ENCODE measurements at regions not wholly inside any gene's neighbourhood (a gene's known extent, or its start where the extent isn't known, plus 50 kb on each side); places are given as distances from the start of the nearest gene placed in this dataset.
"Not testable (repeated sequence)": the region's sequence is repeated elsewhere in the genome, so short reads cannot be mapped to it uniquely, and the experiment has no call there.

DNA sequence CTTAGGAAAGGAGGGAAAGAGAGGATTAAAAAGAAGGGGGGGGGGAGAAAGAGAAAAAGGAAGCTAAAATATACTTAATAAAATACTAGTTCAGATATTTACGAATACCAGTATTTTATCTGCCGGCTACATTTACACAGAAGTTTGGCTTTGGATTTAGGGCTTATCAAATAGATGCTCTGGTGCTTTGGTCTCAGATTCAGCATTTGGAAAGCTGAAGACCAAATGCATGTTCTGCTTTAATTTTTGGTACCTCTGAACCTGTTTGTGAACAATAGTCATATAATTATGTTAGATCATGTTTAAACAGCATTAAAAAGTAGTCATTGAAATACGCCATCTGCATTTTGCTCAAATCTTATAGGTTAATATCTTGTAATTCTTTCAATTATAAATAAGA is 786.0 kb upstream of the CITED2 start:
- no peak for ATAC-seq (ENCODE audit: low FRiP score)
- DNase-seq (ENCODE audit: low spot score), result no peak

DNA sequence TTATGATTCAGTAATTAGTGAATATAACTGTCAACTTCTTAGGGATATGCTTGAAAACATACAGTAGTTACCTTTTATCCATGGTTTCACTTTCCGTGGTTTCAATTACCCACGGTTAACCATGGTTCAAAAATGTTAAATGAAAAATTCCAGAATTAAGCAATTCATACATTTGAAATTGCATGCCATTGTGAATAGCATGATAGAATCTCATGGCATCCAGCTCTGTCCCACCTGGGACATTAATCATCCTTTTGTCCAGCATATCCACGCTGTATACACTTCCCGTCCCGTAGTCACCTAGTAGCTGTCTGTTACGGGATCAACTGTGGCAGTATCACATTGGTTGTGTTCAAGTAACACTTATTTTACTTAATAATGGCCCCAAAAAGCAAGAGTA is 781.7 kb upstream of the CITED2 start:
- TF ChIP-seq, protein P1, sequence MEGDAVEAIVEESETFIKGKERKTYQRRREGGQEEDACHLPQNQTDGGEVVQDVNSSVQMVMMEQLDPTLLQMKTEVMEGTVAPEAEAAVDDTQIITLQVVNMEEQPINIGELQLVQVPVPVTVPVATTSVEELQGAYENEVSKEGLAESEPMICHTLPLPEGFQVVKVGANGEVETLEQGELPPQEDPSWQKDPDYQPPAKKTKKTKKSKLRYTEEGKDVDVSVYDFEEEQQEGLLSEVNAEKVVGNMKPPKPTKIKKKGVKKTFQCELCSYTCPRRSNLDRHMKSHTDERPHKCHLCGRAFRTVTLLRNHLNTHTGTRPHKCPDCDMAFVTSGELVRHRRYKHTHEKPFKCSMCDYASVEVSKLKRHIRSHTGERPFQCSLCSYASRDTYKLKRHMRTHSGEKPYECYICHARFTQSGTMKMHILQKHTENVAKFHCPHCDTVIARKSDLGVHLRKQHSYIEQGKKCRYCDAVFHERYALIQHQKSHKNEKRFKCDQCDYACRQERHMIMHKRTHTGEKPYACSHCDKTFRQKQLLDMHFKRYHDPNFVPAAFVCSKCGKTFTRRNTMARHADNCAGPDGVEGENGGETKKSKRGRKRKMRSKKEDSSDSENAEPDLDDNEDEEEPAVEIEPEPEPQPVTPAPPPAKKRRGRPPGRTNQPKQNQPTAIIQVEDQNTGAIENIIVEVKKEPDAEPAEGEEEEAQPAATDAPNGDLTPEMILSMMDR (IDR thresholded peaks at IDR 0.05), result no peak
- DNase-seq (ENCODE audit: low spot score) (no peak), ATAC-seq (ENCODE audit: low FRiP score) (no peak)

More for the DNA sequence above, 786.0 kb upstream of the CITED2 start:
- TF ChIP-seq, protein P1 (IDR thresholded peaks at IDR 0.05), result no peak

DNA sequence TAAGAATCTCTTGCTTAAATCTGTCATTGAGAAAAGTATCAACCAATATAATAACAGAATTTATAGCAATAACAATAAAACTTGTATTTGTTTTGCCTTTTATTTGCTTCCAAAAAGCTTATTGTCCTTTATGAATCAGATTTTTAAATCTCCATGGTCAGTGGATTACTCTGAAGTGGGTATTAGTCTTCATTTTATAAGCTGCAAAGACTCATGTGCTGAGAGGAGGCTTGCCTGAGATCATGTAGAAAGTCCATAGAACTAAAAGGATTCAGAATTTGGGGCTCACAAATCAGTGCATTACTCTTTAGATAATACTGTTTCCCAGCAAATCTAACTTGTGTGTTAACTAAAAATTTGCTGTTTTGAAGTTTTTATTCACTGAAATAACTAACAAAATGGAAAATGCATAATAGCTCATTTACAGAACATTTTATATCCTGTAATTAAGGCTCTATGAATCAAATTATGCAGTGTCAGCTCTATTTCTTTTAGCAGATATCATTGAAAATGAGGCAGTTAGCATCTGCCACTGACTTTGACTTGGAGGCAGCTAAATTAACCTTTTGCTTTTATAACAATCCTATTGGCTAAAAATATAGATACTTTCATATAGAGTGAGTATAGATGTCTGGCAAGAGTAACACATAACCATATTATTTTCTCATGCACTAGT is 781.1 kb upstream of the CITED2 start:
- TF ChIP-seq, protein P1 (IDR thresholded peaks at IDR 0.05), result no peak

DNA sequence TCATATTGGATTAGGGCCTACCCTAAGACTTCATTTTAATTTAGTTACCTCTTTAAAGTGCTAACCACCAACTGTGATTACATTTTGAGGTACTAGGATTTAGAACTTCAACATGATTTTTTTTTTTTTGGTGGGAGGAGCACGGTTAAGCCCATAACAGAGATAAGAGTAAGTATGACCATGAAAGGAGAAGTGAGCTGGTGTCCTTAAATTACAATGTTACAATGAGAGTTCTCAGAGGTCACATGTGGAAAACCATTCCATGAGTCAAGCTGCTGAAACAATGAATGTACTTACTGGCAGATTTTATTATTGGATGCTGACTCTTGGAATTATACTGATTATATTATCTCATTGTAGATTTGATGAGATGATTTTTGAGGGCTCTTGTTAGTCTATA is 779.3 kb upstream of the CITED2 start:
- no peak for ATAC-seq (ENCODE audit: low FRiP score)

More for the DNA sequence above, 781.1 kb upstream of the CITED2 start:
- ATAC-seq (ENCODE audit: low FRiP score) (no peak), DNase-seq (ENCODE audit: low spot score) (no peak)

DNA sequence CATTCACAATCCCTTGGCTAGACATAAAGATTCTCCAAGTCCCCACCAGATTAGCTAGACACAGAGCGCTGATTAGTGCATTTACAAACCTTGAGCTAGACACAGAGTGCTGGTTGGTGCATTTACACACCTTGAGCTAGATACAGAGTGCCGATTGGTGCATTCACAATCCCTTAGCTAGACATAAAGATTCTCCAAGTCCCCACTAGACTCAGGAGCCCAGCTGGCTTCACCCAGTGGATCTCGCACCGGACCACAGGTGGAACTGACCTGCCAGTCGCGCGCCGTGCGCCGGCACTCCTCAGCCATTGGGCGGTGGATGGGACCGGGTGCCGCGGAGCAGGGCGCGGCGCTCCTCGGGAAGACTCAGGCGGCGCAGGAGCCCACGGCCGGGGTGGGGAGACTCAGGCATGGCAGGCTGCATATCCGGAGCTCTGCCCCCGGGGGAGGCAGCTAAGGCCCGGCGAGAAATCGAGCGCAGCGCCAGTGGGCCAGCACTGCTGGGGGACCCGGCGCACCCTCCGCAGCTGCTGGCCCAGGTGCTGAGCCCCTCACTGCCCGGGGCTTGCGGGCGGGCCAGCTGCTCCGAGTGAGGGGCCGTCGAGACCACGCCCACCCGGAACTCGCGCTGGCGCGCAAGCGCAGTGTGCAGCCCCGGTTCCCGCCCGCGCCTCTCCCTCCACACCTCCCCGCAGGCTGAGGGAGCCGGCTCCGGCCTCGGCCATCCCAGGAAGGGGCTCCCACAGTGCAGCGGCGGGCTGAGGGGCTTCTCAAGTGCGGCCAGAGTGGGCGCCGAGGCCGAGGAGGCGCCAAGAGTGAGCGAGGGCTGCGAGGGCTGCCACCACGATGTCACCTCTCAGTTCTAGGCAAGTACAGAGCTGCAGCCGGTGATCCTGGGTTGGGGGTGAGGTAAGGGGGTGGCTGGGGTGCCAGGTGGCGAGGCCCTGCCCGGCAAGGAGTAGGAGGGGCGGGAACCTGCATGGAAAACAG is 773.7 kb upstream of the CITED2 start:
- not testable (repeated sequence) for DNase-seq (ENCODE audit: low spot score); ATAC-seq (ENCODE audit: low FRiP score)

More for the DNA sequence above, 779.3 kb upstream of the CITED2 start:
- TF ChIP-seq, protein P1 (IDR thresholded peaks at IDR 0.05), result no peak
- no peak for DNase-seq (ENCODE audit: low spot score)

DNA sequence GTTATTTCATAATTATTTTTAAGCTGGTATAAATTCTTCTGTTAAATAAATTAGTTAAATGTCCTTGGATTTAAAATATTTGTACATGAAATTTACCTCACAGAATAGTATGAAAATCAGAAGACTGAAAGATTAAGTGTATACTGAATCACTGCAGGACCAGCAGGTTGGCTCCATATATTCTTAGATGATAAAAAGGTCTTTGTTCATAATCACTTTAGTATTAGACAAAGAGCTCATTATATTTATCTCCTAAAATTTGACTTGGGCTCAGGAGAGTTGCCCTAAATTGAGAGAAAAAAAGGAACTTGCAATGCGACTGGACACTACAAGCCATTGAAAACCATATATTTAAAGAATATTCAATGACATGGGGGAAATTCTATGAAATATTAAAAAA is 766.4 kb upstream of the CITED2 start:
- DNase-seq (ENCODE audit: low spot score), result no peak
- no peak for ATAC-seq (ENCODE audit: low FRiP score)
- TF ChIP-seq, protein P1 (IDR thresholded peaks at IDR 0.05), result no peak

DNA sequence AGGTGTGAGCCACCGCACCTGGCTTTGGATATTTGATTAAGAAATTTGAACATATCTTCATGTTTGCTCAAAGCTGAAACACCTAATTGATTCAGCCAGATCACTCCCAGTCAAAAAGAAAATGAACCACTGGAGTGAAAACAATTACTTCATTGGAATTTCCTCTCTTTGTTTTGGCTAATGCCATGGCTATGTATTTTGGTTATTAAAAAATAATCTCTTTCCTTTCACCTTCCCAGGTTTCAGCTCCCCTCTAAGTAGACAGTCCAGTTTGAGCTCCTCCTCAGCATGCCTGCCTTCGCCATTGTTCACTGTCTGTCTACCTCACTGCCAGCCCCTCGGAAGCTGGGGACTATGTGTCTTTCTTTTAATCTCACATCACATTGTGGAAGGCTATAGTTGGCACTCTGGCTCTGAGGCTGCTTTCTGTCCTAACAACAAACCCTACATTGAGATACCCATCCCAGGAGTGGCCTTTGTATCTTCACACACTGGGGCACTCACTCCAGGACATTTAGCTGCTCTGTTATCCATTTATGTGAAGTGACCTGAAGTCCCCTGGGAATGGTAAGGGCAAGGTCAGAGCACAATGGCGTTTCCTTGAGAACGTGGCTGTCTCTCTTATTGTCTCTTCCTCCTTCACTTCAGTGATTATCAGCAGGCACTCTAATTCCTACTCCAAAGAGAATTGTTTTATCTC is 764.0 kb upstream of the CITED2 start:
- ATAC-seq (ENCODE audit: low FRiP score), result no peak
- TF ChIP-seq, protein P1 (IDR thresholded peaks at IDR 0.05), result no peak
- DNase-seq (ENCODE audit: low spot score), result no peak
